Cardiac fibroblast (primary cell): ENCODE measurements at regions not wholly inside any gene's neighbourhood (a gene's known extent, or its start where the extent isn't known, plus 50 kb on each side); places are given as distances from the start of the nearest gene placed in this dataset.

Source experiments
- DNase-seq, 2 donors: peaks; one replicate each; pipeline versions ENCODE4 v3.0.0 to v3.0.0-alpha.2; 2010; ENCODE audit warnings: low read depth in 2 of 2
- H3K4me3 ChIP-seq, 2 donors: replicated peaks in 1 of 2; 1 replicate in 1 of 2; 2 replicates in 1 of 2; pipeline ENCODE4 v1.5.1; 2011; ENCODE audit warnings: low read depth in 2 of 2, low read length in 2 of 2, mild to moderate bottlenecking in 2 of 2, moderate library complexity in 1 of 2
- CTCF ChIP-seq: IDR thresholded peaks from one replicate; pipeline ENCODE4 v1.5.1; 2011; ENCODE audit warnings: low read depth, mild to moderate bottlenecking, low read length, inconsistent platforms

GRCh38 chr6:153781306-153781705 lies 257.7 kb upstream of the OPRM1 start:
- no peak overlapping the region for H3K4me3 ChIP-seq
- TF ChIP-seq CTCF = no peak
- DNase-seq = no peak

- no peak for DNase-seq
- TF ChIP-seq CTCF = no peak
- no peak overlapping the region for H3K4me3 ChIP-seq
Measured at GRCh38 chr6:153780011-153780410, 259.0 kb upstream of the OPRM1 start.

GRCh38 chr6:153778216-153778615 lies 260.8 kb upstream of the OPRM1 start:
- no peak for TF ChIP-seq CTCF
- no peak for DNase-seq
- no peak overlapping the region for H3K4me3 ChIP-seq

- H3K4me3 ChIP-seq = no peak overlapping the region
- no peak for DNase-seq
- no peak for TF ChIP-seq CTCF
Measured at GRCh38 chr6:153771577-153771976, 267.5 kb upstream of the OPRM1 start.

- no peak for DNase-seq
- no peak overlapping the region for H3K4me3 ChIP-seq
- TF ChIP-seq CTCF = no peak
Measured at GRCh38 chr6:153767127-153767526, 271.9 kb upstream of the OPRM1 start.

GRCh38 chr6:153758516-153758915 lies 280.5 kb upstream of the OPRM1 start:
- H3K4me3 ChIP-seq = no peak overlapping the region
- no peak for DNase-seq
- no peak for TF ChIP-seq CTCF

- TF ChIP-seq CTCF = no peak
- DNase-seq = no peak
- H3K4me3 ChIP-seq = no peak overlapping the region
Measured at GRCh38 chr6:153735761-153736160, 303.3 kb upstream of the OPRM1 start.
